ENCODE measurements at regions not wholly inside any gene's neighbourhood (a gene's known extent, or its start where the extent isn't known, plus 50 kb on each side); places are given as distances from the start of the nearest gene placed in this dataset.

- POLR2A ChIA-PET = no interaction called here
- no peak for DNase-seq (ENCODE audit: low spot score)
Observed at GRCh38 chr2:129797489-129798300, 181.8 kb upstream of the RAB6C start.

GRCh38 chr2:129798301-129798581, 181.2 kb upstream of the RAB6C start:
- TF ChIP-seq TCF7 (CRISPR knock-in tag; IDR thresholded peaks at IDR 0.05; ENCODE audit: low read depth) (no peak), ATF2 (CRISPR knock-in tag; IDR thresholded peaks at IDR 0.05; ENCODE audit: borderline replicate concordance, low read depth) (no peak), PRRX2 (CRISPR knock-in tag; IDR thresholded peaks at IDR 0.05) (no peak), CTCF (IDR thresholded peaks at IDR 0.05) (no peak), ERG (CRISPR knock-in tag; IDR thresholded peaks at IDR 0.05) (no peak), ZNF416 (CRISPR knock-in tag; IDR thresholded peaks at IDR 0.05) (no peak), ELF4 (CRISPR knock-in tag; IDR thresholded peaks at IDR 0.05; ENCODE audit: low read depth) (no peak)
- ChIA-PET POLR2A (no interaction called here), CTCF (no interaction called here)
- DNase-seq (ENCODE audit: low spot score) (no peak), ATAC-seq (no peak)
- Mint-ChIP-seq H3K4me1 (peaks cover 32% of the 10 kb centered on the region), H3K27me3 (ENCODE audit: low read depth) (no peaks in the 10 kb centered on the region; the same call in 1 of the 2 replicates), H3K27ac (no peak overlapping the region), H3K9me3 (no peaks in the 10 kb centered on the region), H3K36me3 (no peaks in the 10 kb centered on the region), H3K4me3 (no peak overlapping the region)

More at GRCh38 chr2:129797489-129798300, 181.8 kb upstream of the RAB6C start:
- Mint-ChIP-seq H3K27ac (no peak overlapping the region), H3K36me3 (no peaks in the 10 kb centered on the region), H3K27me3 (ENCODE audit: low read depth) (no peaks in the 10 kb centered on the region), H3K4me3 (no peak overlapping the region), H3K4me1 (peaks cover 26% of the 10 kb centered on the region), H3K9me3 (0 out of 2 replicates have a peak, but pooled peaks cover 3% of the 10 kb centered on the region)
- CTCF ChIA-PET = no interaction called here
- TF ChIP-seq RORB (CRISPR knock-in tag; IDR thresholded peaks at IDR 0.05) = no peak
- TF ChIP-seq ZNF281 (CRISPR knock-in tag; IDR thresholded peaks at IDR 0.05) = no peak
- no peak for ATAC-seq

- ChIA-PET CTCF (no interaction called here), POLR2A (no interaction called here)
Observed at GRCh38 chr2:129798626-129799025, 180.8 kb upstream of the RAB6C start.

More at GRCh38 chr2:129798626-129799025, 180.8 kb upstream of the RAB6C start:
- ATAC-seq (no peak), DNase-seq (ENCODE audit: low spot score) (no peak)
- Mint-ChIP-seq H3K9me3 (no peaks in the 10 kb centered on the region), H3K27me3 (ENCODE audit: low read depth) (no peaks in the 10 kb centered on the region; the same call in 1 of the 2 replicates), H3K27ac (no peak overlapping the region), H3K4me3 (no peak overlapping the region), H3K4me1 (peaks cover 32% of the 10 kb centered on the region), H3K36me3 (no peaks in the 10 kb centered on the region)
- no peak for TF ChIP-seq ZNF317 (CRISPR knock-in tag; IDR thresholded peaks at IDR 0.05; ENCODE audit: borderline replicate concordance, low read depth)
- no peak for TF ChIP-seq RELA (CRISPR knock-in tag; IDR thresholded peaks at IDR 0.05; ENCODE audit: borderline replicate concordance)
- no peak for TF ChIP-seq E2F5 (CRISPR knock-in tag; IDR thresholded peaks at IDR 0.05)
